ENCODE measurements at regions not wholly inside any gene's neighbourhood (a gene's known extent, or its start where the extent isn't known, plus 50 kb on each side); places are given as distances from the start of the nearest gene placed in this dataset.

DNA sequence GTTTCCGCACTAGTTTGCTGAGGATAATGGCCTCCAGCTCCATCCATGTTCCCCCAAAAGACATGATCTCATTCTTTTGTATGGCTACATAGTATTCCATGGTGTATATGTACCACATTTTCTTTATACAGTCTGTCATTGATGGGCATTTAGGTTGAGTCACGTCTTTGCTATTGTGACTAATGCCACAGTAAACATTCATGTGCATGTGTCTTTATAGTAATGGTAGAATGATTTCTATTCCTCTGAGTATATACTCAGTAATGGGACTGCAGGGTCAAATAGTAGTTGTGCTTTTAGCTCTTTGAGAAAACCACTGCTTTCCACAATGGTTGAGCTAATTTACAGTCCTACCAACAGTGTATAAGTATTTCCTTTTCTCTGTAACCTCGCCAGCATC lies 78.3 kb upstream of the BCL9 start:
- no peak for DNase-seq (ENCODE audit: low read depth)
- no peak overlapping the region for H3K4me3 ChIP-seq (ENCODE audit: low read depth, low read length)
- TF ChIP-seq, protein P1, sequence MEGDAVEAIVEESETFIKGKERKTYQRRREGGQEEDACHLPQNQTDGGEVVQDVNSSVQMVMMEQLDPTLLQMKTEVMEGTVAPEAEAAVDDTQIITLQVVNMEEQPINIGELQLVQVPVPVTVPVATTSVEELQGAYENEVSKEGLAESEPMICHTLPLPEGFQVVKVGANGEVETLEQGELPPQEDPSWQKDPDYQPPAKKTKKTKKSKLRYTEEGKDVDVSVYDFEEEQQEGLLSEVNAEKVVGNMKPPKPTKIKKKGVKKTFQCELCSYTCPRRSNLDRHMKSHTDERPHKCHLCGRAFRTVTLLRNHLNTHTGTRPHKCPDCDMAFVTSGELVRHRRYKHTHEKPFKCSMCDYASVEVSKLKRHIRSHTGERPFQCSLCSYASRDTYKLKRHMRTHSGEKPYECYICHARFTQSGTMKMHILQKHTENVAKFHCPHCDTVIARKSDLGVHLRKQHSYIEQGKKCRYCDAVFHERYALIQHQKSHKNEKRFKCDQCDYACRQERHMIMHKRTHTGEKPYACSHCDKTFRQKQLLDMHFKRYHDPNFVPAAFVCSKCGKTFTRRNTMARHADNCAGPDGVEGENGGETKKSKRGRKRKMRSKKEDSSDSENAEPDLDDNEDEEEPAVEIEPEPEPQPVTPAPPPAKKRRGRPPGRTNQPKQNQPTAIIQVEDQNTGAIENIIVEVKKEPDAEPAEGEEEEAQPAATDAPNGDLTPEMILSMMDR (IDR thresholded peaks at IDR 0.05; ENCODE audit: control insufficient read depth, extremely low read depth, insufficient read depth): no peak

DNA sequence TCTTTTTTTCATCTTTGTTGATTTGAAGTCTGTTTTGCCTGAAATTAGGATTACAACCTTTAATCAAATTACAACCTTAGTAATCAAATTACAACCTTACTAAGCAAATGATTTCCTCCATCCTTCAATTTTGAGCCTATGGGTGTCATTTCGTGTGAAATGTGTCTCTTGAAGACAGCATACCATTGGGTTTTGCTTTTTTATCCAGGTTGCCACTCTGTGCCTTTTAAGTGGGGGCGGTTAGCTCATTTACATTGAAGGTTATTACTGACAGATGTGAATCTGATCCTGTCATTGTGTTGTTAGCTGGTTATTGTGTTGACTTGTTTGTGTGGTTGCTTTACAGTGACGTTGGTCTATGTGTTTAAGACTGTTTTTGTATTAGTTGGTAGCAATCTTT lies 74.8 kb upstream of the BCL9 start:
- DNase-seq (ENCODE audit: low read depth): no peak
- TF ChIP-seq, protein P1 (IDR thresholded peaks at IDR 0.05; ENCODE audit: control insufficient read depth, extremely low read depth, insufficient read depth): no peak
- H3K4me3 ChIP-seq (ENCODE audit: low read depth, low read length): no peak overlapping the region

DNA sequence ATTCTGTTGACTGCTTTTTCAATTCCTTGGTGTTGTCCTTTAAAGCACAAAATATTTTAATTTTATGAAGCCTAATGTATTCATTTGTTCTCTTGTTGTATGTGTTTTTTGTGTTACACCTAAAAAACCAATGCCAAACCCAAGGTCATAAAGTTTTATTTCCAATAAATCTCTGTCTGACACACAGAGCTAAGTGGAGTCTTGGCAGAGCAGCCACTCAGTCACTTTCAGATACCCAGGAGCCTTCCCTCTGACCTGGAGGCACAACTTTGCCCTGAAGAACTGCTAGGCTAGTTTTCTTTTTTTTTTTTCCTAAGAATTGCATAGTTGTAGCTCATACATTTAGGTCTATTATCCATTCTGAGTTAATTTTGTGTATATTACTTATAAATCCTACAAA lies 71.2 kb upstream of the BCL9 start:
- no peak for DNase-seq (ENCODE audit: low read depth)
- TF ChIP-seq, protein P1 (IDR thresholded peaks at IDR 0.05; ENCODE audit: control insufficient read depth, extremely low read depth, insufficient read depth): no peak
- H3K4me3 ChIP-seq (ENCODE audit: low read depth, low read length): no peak overlapping the region

DNA sequence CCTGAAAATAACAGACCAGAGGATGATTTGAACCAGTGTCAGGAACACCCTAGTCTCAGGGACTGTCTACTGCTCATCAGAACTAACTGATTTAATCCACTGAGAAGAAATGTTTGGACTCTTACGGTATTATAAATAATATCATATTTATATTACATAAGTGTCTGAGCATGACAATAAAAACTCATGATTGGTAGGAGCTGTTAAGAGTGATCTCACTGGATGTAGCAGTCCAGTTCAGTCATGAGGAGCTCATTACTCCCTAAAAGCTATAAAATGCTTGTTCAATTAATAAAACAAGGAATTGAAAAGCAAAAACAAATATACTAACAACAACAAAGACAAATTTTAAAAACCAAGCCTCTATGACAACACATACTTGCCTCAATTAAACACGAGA lies 68.8 kb upstream of the BCL9 start:
- DNase-seq (ENCODE audit: low read depth): no peak
- H3K4me3 ChIP-seq (ENCODE audit: low read depth, low read length): no peak overlapping the region
- TF ChIP-seq, protein P1 (IDR thresholded peaks at IDR 0.05; ENCODE audit: control insufficient read depth, extremely low read depth, insufficient read depth): no peak

DNA sequence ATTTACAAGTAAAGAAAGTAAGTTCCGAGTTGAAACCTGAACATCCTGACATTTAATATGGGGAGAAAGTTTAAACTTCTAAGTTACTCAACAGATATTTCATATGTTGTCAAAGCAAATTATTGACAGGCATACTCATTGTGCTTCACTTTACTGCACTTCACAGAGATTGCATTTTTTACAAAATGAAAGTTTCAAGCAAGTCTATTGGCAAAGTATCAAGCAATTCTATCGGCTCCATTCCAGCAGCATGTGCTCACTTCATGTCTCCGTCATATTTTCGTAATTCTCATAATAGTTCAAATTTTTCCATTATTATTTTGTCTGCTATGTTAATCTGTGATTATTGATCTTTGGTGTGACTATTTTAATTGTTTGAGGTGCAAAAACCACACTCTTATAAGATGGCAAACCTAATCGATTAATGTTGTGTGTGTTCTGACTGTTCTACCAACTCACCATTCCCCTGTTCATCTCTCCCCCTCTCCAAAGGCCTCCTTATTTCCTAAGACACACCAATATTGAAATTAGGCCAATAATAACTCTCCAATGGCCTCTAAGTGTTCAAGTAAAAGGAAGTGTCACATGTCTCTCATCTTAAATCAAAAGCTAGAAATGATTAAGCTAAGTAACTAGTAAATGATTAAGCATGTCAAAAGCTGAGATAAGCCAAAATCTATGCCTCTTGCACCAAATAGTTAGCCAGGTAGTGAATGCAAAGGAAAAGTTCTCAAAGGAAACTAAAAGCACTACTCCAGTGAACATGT lies 68.2 kb upstream of the BCL9 start:
- TF ChIP-seq, protein P1 (IDR thresholded peaks at IDR 0.05; ENCODE audit: control insufficient read depth, extremely low read depth, insufficient read depth): no peak
- no peak overlapping the region for H3K4me3 ChIP-seq (ENCODE audit: low read depth, low read length)
- DNase-seq (ENCODE audit: low read depth): no peak

- H3K4me3 ChIP-seq (ENCODE audit: low read depth, low read length): no peak overlapping the region
- DNase-seq (ENCODE audit: low read depth): no peak
- TF ChIP-seq, protein P1 (IDR thresholded peaks at IDR 0.05; ENCODE audit: control insufficient read depth, extremely low read depth, insufficient read depth): no peak
Observed at GRCh38 chr1:147473733-147474049, 67.6 kb upstream of the BCL9 start.

DNA sequence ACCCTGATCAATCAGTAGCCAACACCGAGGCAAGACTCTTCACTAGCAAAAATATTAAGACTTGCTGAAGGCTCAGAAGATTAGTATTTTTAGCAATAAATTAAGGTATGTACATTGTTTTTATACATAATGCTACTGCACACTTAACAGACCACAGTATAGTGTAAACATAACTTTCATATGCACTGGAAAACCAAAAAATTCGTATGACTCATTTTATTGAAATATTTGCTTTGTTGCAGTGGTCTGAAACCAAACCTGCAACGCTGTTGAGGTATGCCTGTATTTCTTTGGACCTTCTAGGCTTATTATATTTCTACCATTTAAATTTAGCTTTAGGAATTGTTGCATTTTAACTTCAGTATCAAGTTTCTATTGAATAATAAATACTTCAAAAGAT lies 65.8 kb upstream of the BCL9 start:
- TF ChIP-seq, protein P1 (IDR thresholded peaks at IDR 0.05; ENCODE audit: control insufficient read depth, extremely low read depth, insufficient read depth): no peak
- DNase-seq (ENCODE audit: low read depth): no peak
- no peak overlapping the region for H3K4me3 ChIP-seq (ENCODE audit: low read depth, low read length)

Measured in LNCaP clone FGC (cell line).